T follicular helper cell (primary cell): ENCODE measurements at regions not wholly inside any gene's neighbourhood (a gene's known extent, or its start where the extent isn't known, plus 50 kb on each side); places are given as distances from the start of the nearest gene placed in this dataset.
"Not testable (repeated sequence)": the region's sequence is repeated elsewhere in the genome, so short reads cannot be mapped to it uniquely, and the experiment has no call there.

Experiments used
- DNase-seq: peaks from one replicate; pipeline ENCODE4 v3.0.0-alpha.2; 2020; ENCODE audit warnings: low read depth

DNA sequence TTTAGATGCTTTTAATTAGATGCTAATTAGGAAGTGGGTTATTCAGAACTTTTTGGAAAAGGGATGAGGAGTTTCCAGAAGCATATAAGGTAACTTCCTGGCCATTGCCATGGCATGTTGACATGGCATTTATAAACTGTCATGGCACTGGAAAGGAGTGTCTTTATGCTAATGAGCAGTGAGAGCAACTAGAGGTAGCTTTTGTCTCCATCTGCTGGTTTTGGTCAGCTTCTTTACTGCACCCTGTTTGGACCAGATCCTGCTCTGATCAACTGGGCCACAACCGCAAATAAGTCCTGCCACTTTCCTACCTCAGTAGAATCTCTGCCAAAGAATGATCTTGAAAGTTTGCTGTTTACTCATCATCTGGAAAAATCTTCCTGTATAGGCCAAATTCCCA is 193.6 kb downstream of the FAM72C start:
- not testable (repeated sequence) for DNase-seq

DNA sequence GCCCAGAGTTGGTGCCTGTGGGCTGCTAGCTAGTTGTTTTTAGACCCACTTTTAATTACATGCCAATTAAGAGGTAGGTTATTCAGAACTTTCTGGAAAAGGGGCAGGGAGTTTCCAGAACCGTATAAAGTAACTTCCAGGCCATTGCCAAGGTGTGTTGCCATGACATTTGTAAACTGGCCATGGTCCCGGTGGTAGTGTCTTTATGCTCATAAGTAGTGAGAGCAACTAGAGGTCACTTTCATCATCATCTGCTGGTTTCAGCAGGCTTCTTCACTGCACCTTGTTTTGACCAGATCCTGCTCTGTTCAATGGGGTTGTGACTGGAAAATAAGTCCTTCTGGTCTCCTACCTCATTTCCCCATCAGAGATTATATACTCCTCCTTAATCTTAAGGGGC is 207.0 kb downstream of the FAM72C start:
- not testable (repeated sequence) for DNase-seq

DNA sequence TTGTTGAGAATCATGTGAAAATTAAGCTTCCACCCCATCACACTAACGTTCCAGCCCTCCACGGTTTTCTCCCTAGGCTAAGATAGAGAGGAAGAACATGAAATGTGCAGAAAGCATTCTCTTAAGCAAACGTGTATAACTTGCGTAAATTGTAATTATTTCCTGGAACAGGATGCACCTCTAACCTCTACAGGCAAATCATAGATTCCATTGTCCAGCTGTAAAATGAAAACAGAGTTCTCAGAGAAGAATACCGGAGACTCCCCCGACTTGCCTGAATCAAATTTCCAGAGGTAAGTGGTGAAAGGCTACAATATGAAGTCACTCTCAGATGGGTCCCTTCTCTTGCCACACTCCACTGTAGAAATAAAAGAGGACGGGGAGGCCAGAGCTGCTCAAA is 211.4 kb downstream of the FAM72C start:
- DNase-seq, result not testable (repeated sequence)

DNA sequence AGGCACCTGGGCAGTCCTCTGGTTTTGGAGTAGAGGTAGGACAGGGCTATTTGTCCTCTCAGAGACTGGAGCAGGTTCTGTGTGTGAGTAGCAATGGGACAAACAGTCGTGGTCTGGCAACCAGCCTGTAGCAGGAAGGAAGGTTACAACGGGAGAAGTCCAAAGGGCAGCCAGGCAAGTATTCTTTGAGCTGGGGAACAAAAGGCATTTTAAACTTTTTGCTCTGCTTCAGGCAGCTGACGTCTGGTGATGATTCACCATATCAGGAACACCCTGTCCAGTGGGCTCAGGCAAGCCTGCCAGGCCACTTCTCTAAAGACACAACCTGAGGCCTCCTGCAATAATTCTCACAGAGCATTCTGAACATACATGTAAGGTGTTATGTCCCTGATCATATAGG is 215.8 kb downstream of the FAM72C start:
- not testable (repeated sequence) for DNase-seq

DNA sequence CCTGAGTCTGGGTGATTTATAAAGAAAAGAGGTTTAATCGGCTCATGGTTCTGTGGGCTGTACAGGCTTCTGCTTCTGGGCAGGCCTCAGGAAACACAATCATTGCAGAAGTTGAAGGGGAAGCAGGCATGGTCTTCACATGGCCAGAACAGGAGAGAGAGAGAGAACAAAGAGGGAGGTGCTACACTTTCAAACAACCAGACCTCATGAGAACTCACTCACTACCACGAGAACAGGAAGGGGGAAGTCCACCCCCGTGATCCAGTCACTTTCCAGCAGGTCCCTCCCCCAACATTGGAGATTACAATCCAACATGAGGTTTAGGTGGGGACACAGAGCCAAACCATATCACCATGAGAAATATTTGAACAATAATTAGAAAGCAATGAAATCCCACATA is 222.9 kb downstream of the FAM72C start:
- DNase-seq, result no peak

DNA sequence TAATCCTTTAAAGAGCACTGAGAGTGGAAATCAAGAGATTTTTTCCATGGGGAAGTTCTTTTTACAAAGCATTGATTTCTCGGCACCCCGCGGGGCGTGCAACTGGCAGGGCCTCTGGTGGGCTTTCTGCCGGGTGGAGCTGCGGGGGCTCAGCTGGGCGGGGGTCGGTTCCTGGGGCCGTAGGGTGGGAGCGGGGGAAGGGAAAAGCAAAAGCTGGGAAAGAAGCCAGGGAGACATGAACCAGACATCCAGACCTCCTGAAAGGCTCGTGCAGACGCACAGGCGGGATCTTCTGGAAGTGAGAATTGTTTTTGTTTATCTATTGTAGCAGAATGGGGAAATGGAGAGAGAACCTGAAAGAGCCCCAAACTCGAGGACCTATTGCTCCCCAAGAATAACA is 235.2 kb downstream of the FAM72C start:
- DNase-seq, result no peak

DNA sequence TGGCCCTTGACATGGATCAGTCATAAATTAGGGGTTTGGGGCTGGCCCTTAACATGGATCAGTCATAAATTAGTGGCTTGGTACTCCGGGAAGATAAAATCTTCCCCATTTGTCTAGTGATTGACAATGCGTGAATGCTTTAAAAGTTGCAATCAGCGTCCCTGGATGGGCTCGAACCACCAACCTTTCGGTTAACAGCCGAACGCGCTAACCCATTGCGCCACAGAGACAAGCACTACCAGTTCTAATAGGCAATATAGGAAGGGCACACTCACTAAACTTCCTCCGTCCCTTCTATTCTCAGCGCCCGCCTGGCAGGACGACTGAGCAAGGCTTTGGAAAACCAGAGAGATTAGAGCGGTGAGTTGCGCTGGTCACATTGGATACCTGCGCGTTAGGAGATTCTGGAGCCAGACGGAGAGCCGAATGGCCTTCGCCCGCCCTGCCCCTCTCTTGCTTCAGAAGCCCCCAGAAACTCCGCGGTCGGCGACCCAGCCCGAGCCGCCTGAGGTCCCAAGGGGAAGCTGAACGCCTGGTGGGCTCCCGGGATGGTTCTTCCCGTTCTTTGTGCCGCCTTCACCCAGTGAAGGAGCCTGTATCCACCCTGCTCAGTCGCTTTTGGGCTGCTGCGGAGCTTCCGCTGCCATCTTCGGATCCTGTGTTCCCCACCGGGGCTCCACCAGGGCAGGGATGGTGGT is 235.9 kb downstream of the FAM72C start:
- no peak for DNase-seq

DNA sequence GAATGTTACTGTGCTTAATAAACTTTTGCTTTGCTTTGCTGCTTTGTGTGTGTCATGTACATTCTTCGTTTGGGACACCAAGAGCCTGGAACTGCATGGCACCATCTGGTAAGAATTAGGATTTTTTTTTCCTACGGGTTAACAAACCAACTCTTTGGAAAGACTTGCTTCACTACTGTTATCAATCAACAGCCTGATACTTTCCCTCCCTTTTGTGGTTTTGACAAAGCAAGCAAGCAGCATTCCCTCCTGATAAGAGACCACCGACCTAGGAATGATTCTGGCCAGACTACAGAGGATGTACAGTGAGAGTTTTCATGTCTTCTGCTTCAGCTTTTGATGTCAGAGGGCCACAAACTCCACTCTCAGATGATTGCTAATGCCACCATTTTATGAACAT is 237.5 kb downstream of the FAM72C start:
- not testable (repeated sequence) for DNase-seq

DNA sequence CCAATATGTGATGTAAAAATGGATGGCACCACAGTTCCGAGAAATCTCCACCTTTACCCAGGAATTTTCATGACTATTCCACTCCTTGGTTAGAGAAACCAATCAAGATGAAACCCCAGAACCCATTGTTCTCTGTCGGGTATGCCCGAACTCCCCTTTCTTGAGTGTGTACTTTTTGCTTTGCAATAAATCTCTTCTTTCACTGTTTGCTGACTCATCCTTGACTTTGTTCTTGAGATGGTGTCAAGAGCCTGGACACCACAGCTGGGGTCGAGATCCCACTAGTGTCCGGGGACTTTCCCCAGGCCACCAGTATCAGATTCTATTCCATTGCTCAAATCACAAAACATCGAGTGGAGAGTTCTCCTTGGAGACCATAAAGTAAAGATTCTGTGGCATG is 240.9 kb downstream of the FAM72C start:
- not testable (repeated sequence) for DNase-seq

DNA sequence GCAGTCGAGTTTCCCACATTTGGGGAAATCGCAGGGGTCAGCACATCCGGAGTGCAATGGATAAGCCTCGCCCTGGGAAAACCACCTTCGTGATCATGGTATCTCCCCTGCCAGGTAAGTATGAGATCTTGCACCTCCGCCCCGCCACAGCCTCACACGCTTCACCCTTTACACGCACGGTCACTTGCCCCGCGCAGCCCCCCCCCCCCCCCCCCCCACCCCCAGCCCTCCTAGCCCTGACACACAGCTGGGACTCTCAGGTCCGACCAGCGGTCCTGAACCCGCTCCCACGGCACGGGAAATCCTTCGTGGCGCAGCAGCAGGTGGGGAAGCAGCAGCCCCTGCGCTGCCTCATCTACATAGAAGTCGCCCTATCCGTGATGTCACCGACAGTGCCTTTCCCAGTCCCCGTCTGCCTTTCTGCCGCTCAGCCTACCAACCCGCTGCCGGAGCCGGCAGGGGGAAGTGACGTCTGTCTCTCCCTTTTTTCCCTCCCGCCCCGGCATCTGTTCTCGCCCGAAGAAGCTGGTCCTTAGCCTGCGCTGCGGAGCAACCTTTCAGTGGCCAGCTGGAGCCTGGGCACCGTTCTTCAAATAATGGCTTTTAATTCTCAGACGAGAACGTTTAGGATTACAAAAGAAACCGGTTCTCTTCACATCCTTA is 242.2 kb downstream of the FAM72C start:
- DNase-seq, result not testable (repeated sequence)

DNA sequence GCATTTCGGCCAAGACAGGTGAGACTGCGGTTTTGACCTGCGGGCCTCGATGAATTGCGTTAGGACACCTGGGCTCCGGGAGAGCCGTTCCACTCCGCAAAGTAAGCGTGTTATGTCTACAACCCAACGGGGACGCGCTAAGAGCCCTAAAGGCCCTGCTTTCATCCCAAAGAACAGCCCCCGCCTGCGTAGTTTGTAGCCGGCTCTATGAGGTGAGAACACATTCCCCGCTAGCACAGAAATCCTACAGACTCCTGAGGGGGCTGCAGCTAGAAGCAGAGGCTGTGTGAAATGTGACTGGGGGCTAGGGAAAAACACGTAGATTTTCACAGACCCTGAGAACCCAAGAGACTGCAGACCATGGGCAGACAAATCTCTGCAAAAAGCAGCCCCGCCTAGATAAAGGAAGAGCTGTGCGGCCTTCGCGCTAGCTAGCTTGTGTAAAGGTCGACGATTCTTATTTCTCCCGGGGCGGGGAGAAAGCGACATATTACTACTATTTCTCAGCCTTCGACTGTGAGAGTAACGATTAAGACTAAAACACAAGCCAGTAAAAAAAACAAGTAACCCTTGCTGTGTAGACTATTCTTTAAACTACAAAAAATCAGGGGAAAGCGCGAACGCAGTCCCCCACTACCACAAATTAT is 242.9 kb downstream of the FAM72C start:
- DNase-seq, result not testable (repeated sequence)

DNA sequence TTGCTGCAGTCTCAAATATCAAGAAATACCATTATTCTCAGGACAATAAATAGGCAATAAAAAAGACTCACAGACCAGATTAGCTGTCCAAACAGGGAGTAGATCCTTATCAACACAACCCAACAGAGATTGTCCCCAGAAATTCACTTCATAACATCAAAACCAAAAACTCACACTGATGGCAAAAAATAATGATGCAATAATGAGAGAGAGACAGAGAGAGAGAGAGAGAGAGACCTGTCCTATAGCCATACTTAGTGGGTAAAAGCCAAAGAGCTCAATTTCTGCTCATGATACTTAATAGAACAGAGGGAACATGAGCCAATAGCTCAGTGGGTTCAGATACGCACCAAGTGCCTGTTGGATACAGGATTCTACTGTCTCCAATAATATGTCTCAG is 244.5 kb downstream of the FAM72C start:
- DNase-seq, result no peak

DNA sequence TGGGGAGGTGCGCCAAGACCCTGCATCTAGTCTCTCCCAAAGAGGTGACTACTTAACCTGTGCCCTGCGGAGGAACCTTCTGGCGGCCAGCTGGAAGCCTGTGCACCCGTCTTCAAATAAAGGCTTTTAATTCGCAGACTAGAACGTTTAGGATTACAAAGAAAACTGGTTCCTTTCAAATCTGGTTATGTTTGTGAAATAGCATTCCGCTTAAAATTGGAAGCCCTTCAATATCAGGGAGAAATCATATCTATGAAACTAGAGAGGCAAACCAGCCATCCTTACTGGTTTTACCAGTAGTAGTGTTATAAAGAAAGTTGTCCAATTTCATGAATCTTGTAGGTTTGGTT is 250.8 kb downstream of the FAM72C start:
- no peak for DNase-seq

DNA sequence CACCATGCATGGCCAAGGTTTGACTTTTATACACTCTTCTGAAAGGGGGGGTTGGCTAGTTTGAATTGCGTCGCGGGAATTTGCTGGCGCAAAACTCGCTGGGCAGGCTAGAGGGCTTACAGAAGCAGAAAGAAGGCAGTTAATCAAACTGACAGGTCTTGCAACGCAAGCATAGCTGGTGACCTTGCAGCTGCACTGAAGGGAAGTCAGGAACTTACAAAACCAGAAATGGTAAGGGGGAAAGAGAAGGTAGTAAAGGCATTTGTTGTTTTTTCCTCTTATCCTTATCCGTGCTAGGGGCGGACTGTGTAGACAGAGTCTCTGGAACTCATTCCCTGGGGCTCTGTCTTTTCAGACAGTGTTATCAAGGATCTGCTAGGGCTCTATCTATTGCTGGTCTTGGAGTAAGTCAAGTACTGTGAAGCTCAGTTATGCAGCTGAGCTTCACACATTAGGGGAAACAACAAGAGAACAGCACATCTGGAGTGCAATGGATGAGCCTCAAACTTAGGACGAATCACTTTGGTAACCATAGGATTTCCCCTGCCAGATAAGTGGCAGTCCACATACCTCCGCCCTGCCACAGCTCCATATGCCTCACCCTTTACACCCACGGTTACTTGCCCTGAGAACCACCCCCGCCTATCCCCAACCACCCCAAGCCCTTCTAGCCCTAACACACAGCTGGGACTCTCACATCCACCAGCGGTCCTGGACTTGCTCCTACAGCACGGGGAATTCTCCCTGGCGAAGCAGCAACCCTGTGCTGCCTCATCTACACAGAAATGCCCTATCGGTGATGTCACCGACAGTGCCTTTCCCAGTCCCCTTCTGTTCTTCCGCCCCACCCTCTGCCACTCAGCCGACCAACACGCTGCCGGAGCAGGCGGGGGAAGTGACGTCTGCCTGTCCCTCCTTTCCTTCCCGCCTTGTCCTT is 251.4 kb downstream of the FAM72C start:
- no peak for DNase-seq

DNA sequence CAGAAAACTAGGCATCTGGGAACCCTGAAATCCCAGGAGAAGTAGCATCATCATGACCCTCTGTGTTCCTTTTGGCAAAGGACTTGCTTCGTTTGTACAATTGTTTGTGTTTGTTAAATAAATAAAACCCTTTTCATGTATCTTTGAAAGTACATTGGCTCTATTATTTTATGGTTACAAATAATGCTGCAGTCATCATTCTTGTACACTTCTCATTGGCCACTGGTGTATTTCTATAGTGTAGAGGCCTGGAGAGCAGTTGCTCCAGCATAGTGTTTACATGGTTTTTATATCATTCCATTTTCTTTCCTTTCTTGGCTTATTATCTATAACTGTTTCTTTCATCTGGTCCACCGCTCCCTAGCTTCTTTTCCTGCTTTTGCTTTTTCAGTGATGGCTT is 253.3 kb downstream of the FAM72C start:
- no peak for DNase-seq

DNA sequence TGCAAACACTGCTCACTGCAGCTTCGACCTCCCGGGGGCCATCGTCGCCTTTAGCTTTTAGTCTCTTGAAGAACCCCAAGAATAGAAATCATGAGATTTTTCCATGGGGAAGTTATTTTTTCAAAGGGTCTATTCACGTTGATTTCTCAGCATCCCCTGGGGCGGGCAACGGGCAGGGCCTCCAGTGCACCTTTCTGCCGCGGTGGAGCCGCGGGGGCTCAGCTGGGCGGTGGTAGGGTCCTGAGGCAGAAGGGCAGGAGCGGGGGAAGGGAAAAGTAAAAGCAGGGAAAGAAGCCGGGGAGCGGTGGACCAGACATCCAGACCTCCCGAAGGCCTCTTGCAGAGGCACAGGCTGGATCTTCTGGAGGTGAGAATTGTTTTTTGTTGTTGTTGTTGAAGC is 253.8 kb downstream of the FAM72C start:
- no peak for DNase-seq

DNA sequence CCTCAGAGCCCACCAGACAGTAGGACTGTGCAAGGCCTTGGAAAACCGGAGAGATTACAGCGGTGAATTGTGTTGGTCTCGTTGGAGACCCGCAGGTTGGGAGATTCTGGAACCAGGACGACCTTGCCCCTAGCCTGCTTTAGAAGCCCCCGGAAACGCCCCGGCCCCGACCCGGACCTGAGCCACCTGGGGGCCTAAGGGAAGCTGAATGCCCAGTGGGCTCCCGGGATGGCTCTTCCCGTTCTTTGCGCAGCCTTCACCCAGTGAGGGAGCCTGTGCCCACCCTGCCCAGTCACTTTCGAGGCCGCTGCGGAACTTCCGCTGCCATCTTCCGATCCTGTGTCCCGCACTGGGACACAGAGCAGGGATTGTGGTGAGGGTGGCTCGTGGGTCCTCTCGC is 254.4 kb downstream of the FAM72C start:
- DNase-seq, result no peak

DNA sequence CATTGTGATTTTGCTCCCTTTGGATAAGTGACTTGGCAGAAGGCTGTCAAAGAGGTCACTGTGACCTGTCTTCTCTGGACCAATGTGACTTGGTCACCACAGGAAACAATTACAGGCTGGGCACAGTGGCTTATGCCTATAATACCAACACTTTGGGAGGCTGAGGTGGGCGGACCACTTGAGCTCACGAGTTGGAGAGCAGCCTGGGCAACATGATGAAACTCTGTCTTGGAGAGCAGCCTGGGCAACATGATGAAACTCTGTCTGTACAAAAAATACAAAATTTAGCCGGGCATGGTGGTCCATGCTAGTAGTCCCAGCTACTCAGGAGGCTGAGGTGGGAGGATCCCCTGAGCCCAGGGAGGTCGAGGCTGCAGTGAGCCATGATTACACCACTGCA is 256.9 kb downstream of the FAM72C start:
- not testable (repeated sequence) for DNase-seq

DNA sequence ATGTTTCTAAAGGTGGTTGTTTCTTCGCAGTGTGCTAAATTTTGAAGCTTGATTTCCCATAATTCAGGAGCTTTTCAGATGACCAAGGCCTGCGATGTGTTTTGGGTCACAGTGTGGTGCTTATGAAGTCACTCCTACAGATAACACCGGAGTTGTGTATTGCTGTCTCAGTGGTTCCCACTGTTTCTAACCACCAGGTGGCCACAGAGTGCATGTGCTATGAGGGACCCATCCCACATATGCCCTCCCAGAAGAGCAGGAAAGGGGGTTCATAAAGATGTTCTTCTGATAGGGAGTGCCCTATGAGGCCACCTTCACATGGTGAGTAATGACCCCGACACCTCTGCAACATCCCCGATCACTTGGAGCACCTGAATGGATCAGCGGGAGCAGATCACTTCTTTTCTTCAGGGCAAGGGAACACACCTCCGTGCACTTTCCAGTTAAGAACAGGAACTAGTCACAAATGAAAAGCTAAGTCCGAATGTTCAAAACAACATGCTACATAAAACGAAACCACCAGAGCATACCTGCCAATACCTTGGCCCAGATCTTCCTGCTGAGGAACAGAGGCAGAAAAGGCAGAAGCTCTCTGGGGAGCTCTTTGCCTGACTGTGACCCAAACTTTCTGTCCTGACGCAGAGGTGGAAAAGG is 262.1 kb downstream of the FAM72C start:
- not testable (repeated sequence) for DNase-seq

DNA sequence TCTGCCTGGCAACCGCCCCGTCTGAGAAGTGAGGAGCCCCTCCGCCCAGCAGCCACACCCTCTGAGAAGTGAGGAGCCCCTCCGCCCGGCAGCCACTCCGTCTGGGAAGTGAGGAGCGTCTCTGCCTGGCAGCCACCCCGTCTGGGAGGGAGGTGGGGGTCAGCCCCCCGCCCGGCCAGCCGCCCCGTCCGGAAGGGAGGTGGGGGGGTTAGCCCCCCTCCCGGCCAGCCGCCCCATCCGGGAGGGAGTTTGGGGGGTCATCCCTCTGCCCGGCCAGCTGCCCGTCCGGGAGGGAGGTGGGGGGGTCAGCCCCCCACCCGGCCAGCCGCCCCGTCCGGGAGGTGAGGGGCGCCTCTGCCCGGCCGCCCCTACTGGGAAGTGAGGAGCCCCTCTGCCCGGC is 269.0 kb downstream of the FAM72C start:
- not testable (repeated sequence) for DNase-seq

DNA sequence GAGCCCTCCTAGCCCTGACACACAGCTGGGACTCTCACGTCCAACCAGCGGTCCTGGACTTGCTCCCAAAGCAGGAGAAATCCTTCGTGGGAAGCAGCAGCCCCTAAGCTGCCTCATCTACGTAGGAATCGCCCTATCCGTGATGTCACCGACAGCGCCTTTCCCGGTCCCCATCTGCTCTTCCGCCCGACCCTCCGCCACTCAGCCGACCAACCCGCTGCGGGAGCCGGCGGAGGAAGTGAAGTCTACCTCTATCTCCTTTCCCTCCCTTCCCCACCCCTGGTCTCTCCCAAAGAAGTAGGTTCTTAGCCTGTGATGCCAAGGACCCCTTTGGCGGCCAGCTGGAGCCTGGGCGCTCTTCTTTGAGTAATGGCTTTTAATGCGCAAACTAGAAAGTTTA is 272.1 kb downstream of the FAM72C start:
- DNase-seq, result no peak

DNA sequence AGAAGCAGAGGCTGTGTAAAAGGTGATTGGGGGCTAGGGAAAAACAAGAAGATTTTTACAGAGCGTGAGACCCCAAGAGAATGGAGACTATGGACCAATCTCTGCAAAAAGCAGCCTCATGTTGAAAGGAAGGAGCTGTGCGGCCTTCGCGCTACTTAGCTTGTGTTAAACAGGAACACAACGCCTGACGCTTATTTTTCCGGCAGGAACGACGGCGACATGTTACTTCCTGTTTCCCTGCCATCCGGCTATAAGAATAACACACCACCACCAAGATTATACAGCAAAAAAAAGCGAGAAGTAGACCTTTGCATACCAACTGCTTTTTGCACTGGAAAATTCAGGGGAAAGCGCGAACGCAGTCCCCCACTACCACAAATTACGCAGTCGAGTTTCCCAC is 272.7 kb downstream of the FAM72C start:
- no peak for DNase-seq
